PC-9 (cell line): ENCODE measurements at regions not wholly inside any gene's neighbourhood (a gene's known extent, or its start where the extent isn't known, plus 50 kb on each side); places are given as distances from the start of the nearest gene placed in this dataset.

Experiments used
- BruUV-seq: library from RNA; stranded (reverse); fragments of 400-500 nt; replicated peaks from 2 replicates; lab custom pipeline; 2021; lab: Mats Ljungman, UMichigan
- CTCF ChIA-PET: fragments of 300-600 bp; sonication (Branson Sonifier 250); formaldehyde crosslinking; loops from one replicate; lab custom pipeline; 2022; ENCODE audit warnings: antibody characterized with exemption; lab: Charles Lee
- POLR2A ChIA-PET: fragments of 300-600 bp; sonication (Branson Sonifier 250); formaldehyde crosslinking; loops from one replicate; lab custom pipeline; 2022; ENCODE audit warnings: antibody characterized with exemption; ENCODE audit not compliant: unreplicated experiment; lab: Charles Lee
- DNase-seq, 2 experiments: peaks; one replicate each; pipeline versions ENCODE4 v3.0.0 to v3.0.0-alpha.2; 2015 to 2022; ENCODE audit warnings: mixed read lengths in 1 of 2
- H2AFZ ChIP-seq: fragments of 200-600 bp; sonication (generic); 2 replicates; pipeline ENCODE4 v1.8.1; 2017; ENCODE audit warnings: antibody characterized with exemption
- H3F3A ChIP-seq: fragments of 200-600 bp; sonication (generic); 2 replicates; pipeline ENCODE4 v1.8.1; 2017; ENCODE audit warnings: antibody characterized with exemption, mild to moderate bottlenecking, low read depth; ENCODE audit not compliant: insufficient read depth
- H3K27ac ChIP-seq: fragments of 200-600 bp; sonication (generic); 2 replicates; pipeline ENCODE4 v1.6.1; 2016; ENCODE audit warnings: mixed run types
- H3K27me3 ChIP-seq: fragments of 200-600 bp; sonication (generic); 2 replicates; pipeline ENCODE4 v1.6.1; 2016; ENCODE audit warnings: low read depth, mixed run types; ENCODE audit not compliant: insufficient read depth
- H3K36me3 ChIP-seq: fragments of 200-600 bp; sonication (generic); 2 replicates; pipeline ENCODE4 v1.6.1; 2016; ENCODE audit warnings: low read depth, mixed run types
- H3K4me1 ChIP-seq: fragments of 200-600 bp; sonication (generic); replicated peaks from 2 replicates; pipeline ENCODE4 v1.6.1; 2016; ENCODE audit warnings: mixed run types; ENCODE audit not compliant: insufficient read depth
- H3K4me2 ChIP-seq: fragments of 200-600 bp; sonication (generic); 2 replicates; pipeline ENCODE4 v1.6.1; 2017; ENCODE audit warnings: mixed run types
- H3K4me3 ChIP-seq: fragments of 200-600 bp; sonication (generic); 2 replicates; pipeline ENCODE4 v1.6.1; 2016; ENCODE audit warnings: mixed run types
- H3K79me2 ChIP-seq: fragments of 200-600 bp; sonication (generic); 2 replicates; pipeline ENCODE4 v1.6.1; 2017; ENCODE audit warnings: low read depth, mixed run types
- H3K9me2 ChIP-seq: fragments of 200-600 bp; sonication (generic); 2 replicates; pipeline ENCODE4 v1.8.1; 2017; ENCODE audit warnings: mild to moderate bottlenecking; ENCODE audit not compliant: insufficient read depth
- H3K9me3 ChIP-seq: fragments of 200-600 bp; sonication (generic); 2 replicates; pipeline ENCODE4 v1.8.1; 2016; ENCODE audit warnings: low read depth; ENCODE audit not compliant: insufficient read depth
- H4K20me1 ChIP-seq: fragments of 200-600 bp; sonication (generic); 2 replicates; pipeline ENCODE4 v1.8.1; 2017; ENCODE audit not compliant: insufficient read depth
- EZH2 ChIP-seq: fragments of 200-600 bp; sonication (generic); IDR thresholded peaks from 2 replicates; pipeline ENCODE4 v1.8.0; 2017; ENCODE audit warnings: antibody characterized with exemption, low read depth
- intact Hi-C: fragments of 100-400 bp; cut with micrococcal nuclease; formaldehyde crosslinking; loops from one replicate; pipeline ENCODE4 v1.10.0; 2022; ENCODE audit not compliant: unreplicated experiment
- TF ChIP-seq, protein P1 (sequence below): fragments of 200-600 bp; sonication (generic); conservative IDR thresholded peaks from 2 replicates; pipeline ENCODE4 v1.6.1; 2017; ENCODE audit warnings: mixed run types, antibody characterized with exemption, mild to moderate bottlenecking, moderate library complexity

DNA sequence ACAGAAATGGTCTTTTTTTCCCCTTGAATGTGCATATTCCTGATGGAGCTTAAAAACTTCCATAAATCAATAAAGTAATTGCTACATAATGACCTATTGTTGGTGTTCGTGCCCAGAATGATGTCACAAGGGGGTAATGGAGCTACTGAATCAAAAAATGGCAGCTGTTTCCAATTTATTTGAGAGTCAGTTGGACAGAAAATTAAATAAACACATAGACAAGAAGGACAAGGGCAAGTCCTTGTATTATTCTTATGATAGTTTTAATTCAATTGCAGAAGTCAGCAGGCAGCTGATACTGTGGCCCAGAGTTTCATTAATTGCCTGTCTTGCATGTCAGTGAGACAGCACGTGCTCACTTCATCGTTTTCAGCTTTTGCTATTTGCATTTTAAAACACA, 473.5 kb downstream of the ETNK1 start:
- Histone ChIP-seq H2AFZ (no peak overlapping the region), H3F3A (no peaks in the 10 kb centered on the region), H3K4me3 (no peak overlapping the region), H3K27me3 (no peaks in the 10 kb centered on the region), H3K4me2 (no peak overlapping the region), H3K4me1 (no peaks in the 10 kb centered on the region), H3K27ac (no peak overlapping the region), H3K79me2 (no peaks in the 10 kb centered on the region), H4K20me1 (no peaks in the 10 kb centered on the region), H3K36me3 (no peaks in the 10 kb centered on the region), H3K9me2 (no peaks in the 10 kb centered on the region), H3K9me3 (no peaks in the 10 kb centered on the region)
- TF ChIP-seq, protein P1, sequence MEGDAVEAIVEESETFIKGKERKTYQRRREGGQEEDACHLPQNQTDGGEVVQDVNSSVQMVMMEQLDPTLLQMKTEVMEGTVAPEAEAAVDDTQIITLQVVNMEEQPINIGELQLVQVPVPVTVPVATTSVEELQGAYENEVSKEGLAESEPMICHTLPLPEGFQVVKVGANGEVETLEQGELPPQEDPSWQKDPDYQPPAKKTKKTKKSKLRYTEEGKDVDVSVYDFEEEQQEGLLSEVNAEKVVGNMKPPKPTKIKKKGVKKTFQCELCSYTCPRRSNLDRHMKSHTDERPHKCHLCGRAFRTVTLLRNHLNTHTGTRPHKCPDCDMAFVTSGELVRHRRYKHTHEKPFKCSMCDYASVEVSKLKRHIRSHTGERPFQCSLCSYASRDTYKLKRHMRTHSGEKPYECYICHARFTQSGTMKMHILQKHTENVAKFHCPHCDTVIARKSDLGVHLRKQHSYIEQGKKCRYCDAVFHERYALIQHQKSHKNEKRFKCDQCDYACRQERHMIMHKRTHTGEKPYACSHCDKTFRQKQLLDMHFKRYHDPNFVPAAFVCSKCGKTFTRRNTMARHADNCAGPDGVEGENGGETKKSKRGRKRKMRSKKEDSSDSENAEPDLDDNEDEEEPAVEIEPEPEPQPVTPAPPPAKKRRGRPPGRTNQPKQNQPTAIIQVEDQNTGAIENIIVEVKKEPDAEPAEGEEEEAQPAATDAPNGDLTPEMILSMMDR, result no peak
- TF ChIP-seq EZH2, result no peak
- intact Hi-C loops, result no loop called here
- no peak for DNase-seq
- POLR2A ChIA-PET, result interaction anchor here (0.6 kb wide), 1 partner anchor 171 kb away, joined by 7 read pairs; no protein-coding TSS in a partner anchor
- BruUV-seq, result no TSS peak
- CTCF ChIA-PET, result no interaction called here

DNA sequence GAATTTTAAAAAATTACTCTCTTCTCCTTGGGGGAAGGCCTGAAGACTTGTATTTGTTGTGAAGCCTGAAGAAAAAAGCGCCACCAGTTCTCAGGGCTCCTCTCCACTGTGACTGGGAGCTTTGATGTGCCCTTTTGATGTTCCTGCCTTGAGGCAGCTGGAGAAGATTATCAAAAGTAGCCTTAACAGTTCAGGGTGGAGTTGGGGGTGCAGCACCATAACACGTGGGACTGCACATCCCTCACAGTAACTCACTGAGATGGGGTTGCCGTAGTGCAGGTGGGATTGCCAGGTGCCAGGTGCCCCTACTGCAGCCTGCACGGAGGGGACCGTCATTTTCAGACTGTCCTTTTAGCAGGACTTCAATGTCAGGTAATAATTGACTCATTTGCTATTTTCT, 474.1 kb downstream of the ETNK1 start:
- Histone ChIP-seq H3K79me2 (no peaks in the 10 kb centered on the region), H3K36me3 (no peaks in the 10 kb centered on the region), H4K20me1 (no peaks in the 10 kb centered on the region), H2AFZ (no peak overlapping the region), H3F3A (no peaks in the 10 kb centered on the region), H3K9me2 (no peaks in the 10 kb centered on the region), H3K4me3 (no peak overlapping the region), H3K4me1 (no peaks in the 10 kb centered on the region), H3K4me2 (no peak overlapping the region), H3K9me3 (no peaks in the 10 kb centered on the region), H3K27ac (no peak overlapping the region), H3K27me3 (no peaks in the 10 kb centered on the region)
- CTCF ChIA-PET, result no interaction called here
- no peak for TF ChIP-seq EZH2
- TF ChIP-seq, protein P1, result no peak
- DNase-seq, result no peak
- intact Hi-C loops, result no loop called here
- POLR2A ChIA-PET, result no interaction called here
- no TSS peak for BruUV-seq

DNA sequence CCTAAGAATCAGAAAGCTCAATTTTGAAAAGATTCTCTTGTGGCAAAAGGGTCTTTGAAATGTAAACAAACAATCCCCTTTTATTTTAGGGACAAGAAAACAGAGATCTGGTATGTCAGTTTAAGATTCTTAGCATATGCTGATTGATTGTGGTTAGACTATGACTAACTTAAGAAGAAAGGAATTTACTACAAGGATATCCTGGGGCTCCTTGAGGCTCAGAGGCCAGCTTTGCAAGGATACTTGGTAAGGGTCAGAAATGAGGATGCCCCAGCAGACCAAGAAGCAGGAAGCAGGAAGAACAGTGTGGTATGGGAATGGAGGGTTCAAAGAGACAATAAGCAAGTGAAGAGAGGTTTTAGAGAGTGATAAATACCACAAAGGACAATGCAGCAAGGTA, 474.6 kb downstream of the ETNK1 start:
- no peaks in the 10 kb centered on the region for H3K79me2 ChIP-seq
- intact Hi-C loops, result no loop called here
- H3K4me2 ChIP-seq, result no peak overlapping the region
- H3K9me3 ChIP-seq, result no peaks in the 10 kb centered on the region
- no peaks in the 10 kb centered on the region for H3K27me3 ChIP-seq
- H3K4me1 ChIP-seq, result no peaks in the 10 kb centered on the region
- no peak for DNase-seq
- CTCF ChIA-PET, result no interaction called here
- no peak overlapping the region for H2AFZ ChIP-seq
- POLR2A ChIA-PET, result no interaction called here
- no peaks in the 10 kb centered on the region for H3K36me3 ChIP-seq
- no TSS peak for BruUV-seq
- H3K4me3 ChIP-seq, result no peak overlapping the region
- H4K20me1 ChIP-seq, result no peaks in the 10 kb centered on the region
- H3K9me2 ChIP-seq, result no peaks in the 10 kb centered on the region
- TF ChIP-seq, protein P1, result no peak
- TF ChIP-seq EZH2, result no peak
- no peak overlapping the region for H3K27ac ChIP-seq
- H3F3A ChIP-seq, result no peaks in the 10 kb centered on the region
